OCI-LY7 (cell line): ENCODE measurements at regions not wholly inside any gene's neighbourhood (a gene's known extent, or its start where the extent isn't known, plus 50 kb on each side); places are given as distances from the start of the nearest gene placed in this dataset.

Source experiments
- CTCF ChIP-seq: fragments of 200-600 bp; sonication (generic); conservative IDR thresholded peaks from 2 replicates; pipeline ENCODE4 v1.5.1; 2014; ENCODE audit warnings: mild to moderate bottlenecking, antibody characterized with exemption, low read length, moderate library complexity, mixed read lengths
- EZH2phosphoT487 ChIP-seq: fragments of 200-600 bp; sonication (generic); IDR thresholded peaks from 2 replicates; pipeline ENCODE4 v1.6.1; 2018; ENCODE audit warnings: low read depth, borderline replicate concordance, mild to moderate bottlenecking, mixed run types, antibody characterized with exemption, low read length, moderate library complexity, mixed read lengths

- TF ChIP-seq CTCF, result no peak
- no peak for TF ChIP-seq EZH2phosphoT487
These were observed 258.9 kb upstream of the SOX4 start for GRCh38 chr6:21334651-21335050.
